NCI-H1930 (cell line): ENCODE measurements at regions not wholly inside any gene's neighbourhood (a gene's known extent, or its start where the extent isn't known, plus 50 kb on each side); places are given as distances from the start of the nearest gene placed in this dataset.
A peak's percentile ranks its signal among the peaks of the same experiment; 100 is the strongest.

Experiments used
- DNase-seq, 2 experiments: peaks; one replicate each; lab custom pipeline; 2025; lab: John Stamatoyannopoulos, UW

DNA sequence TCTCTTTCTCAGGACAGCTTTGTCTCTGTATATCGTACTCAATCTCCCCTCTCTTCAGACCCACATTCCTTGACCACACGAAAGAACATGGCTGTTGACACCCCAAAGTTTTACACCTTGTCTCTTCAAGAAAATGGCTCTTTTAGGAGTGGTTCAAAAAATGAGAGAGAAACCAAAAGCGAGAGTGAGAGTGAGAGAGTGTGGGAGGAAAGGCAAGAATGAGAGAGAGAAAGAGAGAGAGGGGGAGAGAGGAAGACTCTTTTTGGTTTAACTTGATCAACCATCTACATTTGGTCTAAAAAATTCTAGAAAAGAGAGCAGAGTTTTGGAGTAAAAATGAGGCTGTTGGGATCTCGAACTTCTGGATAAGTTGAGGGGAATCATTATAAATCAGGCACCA is 581.8 kb upstream of the WWC1 start:
- no peak for DNase-seq

DNA sequence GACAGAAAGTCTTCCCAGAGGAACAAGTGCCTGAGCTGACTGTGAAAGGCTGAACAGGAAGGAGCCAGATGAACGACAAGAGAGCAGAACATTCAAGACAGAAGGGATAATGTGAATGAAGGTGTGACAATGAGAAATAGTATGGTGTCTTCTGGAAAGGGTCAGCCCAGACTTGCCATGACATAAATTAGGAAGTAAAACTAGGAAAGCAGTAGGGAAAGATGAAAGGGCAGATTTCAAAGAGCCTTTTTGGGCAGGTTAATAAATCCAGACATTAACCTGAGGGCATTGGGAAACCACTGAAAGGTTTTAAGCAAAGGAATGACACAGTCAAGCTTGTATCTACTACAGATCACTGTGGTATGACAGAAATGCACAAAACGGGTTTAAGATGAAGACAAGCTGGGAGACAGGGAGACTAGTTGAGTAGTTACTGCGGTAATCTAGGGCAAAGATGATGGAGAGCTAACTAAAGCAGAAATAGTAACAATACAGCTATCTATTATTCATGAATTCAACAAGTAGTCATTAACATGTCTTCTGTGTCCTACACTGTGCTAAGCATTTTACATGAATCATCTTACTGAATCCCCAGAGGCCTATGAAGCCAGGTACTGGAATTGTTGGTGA is 580.9 kb upstream of the WWC1 start:
- DNase-seq, result no peak

DNA sequence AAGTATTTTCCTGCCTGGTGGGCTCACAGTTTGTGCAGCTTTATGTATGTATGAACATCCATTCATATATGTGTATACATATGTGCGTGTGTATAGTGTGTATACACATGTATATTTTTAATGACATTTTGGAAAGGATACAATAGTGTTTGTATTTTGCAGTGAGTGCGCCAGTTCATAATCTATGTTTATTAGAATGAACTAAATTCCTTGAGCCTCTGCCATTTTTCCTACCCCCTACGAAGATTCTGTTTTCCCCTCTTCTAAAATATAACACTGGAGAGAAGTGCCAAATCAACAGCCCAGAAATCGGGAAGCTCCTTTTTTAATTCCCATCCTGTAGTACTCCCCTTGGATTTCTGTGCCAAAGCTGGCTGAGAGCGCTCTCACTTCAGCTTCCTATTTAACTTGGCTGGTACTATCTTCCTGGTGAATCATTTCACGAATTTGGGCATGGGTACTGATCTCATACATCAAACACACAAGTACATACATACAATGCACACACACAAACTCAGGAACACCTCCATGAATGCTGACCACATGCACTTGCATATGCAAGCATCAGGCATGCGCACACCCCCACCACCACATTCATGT is 578.4 kb upstream of the WWC1 start:
- DNase-seq, result no peak

DNA sequence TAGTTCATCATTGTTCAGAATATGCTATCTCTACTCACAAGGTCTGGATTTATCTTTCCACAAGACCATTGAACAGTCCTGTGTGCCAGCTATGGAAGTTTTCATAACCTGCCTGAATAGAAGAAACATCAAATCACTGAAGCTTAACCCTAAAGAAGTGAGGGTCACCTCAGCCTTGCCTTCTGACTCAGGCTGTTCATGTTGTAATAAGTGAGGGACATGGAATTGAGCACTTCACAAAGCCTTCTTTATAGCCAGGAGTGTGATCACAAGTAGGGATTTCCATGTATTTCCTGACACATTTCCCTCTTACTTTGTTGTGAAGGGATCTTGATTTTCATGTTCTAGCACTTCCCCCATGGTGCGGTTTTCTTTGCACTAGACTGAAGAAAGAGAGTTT is 577.5 kb upstream of the WWC1 start:
- DNase-seq, result no peak

DNA sequence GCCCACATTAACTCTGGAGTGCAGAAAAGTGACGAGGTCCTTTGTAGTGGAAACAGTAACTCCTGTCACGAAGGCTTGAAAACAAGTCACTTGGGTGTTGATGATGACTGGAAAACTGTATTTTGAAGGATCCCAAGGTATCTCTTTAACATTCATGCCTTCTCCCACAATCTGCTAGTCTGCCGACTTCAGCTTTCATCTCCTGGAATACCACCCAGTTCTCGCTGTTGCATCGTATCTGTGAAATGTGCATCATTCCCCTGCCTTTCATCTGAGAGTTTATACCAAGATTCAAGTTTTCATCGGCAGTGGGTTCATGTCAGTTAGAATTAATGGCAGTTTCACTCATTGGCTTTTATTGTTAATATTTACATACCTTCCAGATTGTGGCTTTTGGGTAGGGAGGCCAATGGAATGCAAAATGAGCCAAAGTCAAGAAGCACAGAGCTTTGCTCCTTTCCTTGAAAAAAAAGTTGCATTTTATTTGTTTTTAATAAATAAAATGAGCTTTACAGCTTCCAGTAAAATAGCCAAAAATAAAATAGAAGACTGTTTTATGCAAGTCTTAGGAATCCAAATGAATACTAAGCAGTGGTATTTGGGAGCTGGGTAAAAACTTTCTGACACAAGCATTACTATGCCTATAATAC is 575.2 kb upstream of the WWC1 start:
- no peak for DNase-seq

DNA sequence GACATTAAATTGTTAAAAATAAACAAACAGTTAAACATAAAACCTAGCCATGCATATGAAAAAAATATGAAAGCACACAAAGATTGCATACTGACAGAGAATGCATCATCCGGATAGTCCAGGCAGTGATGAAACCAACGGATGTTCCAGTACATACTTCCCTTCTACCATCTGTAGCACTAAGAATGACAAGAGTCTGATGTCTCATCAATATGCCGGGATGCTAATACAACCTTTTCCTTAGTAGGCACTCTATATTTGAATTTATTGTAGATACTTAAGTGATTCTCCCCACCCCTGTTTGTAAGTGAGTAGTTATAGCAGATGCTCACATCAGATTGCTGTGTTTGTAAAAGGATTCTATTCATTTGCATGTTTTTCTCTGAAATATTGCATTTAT is 571.2 kb upstream of the WWC1 start:
- no peak for DNase-seq

DNA sequence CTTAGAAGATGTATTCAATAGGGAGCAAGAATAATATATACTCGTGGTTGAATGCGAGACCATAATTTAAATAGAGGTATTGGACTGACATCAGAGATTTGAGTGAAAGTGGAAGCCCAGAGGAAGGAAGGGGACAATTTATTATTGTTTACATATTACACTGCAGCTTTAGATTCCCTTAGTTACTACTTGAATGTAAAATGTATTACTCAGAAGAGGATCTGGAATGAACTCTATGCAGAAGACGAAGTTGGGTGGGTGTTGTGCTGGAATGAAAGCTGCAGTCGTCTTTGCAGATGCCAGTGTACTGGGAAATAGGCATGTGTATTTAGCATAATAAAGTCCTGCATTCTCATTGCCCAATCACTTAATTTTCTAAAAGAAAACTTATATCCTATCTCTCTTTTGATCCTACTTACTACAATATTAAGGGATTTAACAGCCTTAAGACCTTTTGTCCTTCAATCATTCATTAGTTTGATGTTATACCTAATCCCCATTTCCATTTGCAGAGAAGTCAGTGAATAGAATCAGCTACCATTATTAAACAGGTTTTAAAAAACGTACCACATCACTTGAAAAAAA is 570.7 kb upstream of the WWC1 start:
- no peak for DNase-seq

DNA sequence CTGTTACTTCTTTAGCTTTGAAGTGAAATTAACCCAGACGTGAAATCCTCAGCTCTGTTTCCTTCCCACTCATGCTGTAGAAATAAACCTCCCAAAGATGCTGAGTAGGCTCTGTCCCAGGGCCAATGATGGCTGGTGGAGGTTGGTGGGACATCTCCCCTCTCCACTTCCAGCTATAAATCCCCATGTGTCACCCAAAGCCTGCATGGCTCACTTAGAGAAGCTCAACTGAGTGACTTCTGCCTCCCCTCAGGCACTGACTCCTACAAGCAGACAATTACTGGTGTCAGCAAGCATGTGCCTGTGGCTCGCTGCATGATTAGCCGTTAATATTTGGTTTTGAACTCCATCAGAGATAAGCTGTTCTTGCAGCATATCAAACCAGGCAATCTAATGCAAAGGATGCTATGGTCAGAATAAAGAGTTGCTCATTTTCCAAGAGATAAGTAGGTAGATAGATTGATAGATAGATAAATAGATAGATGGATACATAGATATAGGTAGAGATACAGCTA is 569.5 kb upstream of the WWC1 start:
- no peak for DNase-seq

DNA sequence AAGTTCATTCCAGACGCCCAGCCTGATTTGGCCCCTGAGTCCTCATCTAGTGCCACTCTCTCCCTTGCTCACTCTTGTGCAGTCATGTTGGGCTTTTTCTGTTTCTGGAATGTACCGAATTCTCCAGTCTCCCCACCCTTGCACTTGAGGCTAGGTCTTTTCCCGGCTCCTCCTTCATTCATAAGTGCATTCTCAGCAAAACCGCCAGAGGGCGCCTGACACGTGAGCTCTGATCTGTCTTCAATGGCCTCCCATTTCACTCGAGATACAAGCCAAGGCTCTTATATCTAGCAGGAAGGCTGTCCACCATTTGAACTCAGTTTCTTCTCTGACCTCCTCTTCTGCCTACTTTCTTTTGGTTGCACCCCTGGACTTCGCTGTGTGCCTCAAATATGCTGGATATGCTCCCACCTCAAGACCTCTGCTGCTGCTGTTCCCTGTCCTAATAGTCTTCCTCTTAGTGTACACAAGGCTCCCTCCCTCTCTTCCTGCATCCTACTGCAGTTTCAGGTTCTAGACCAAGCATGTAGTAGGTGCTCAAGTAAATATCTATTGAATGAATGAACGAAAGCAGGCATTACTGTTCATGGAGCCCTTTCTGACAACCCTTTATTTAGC is 568.1 kb upstream of the WWC1 start:
- peak; percentile 7 to 12 for DNase-seq

DNA sequence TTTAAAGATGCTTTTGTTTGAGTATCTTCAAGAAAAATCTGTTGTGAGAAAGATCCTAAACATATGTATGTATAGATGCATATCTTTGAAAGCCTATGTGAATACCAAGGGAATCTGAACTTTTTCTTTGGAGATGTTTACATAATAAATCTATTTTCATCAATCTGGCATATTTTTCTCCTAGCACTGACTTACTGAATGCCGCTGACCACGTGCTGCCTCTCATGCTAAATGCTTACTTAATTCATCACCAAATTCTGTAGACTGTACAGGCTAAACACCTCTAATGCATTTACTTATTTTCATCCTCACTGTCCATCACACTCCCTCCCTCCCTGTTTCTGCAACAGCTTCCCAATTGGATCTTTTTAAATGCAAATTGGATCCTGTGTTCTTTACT is 566.2 kb upstream of the WWC1 start:
- no peak for DNase-seq

DNA sequence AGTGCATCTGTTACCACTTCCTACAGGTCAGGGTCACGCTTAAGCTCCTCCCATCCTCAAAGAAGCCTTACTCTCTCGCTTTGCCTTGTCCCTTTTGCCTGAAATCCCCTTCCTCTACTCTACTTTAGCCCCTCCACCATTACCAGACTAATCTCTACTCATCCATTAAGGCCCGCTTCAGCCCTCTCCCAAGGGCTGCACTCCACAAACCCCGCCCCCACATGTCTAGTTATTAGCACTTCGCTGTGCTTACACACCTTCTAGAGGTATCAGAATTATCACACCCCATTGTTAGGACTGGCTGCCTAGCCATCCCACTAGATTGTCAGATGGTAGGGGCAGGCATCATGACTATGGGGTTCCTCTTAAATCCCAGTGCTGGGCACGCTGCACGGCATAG is 565.7 kb upstream of the WWC1 start:
- no peak for DNase-seq

DNA sequence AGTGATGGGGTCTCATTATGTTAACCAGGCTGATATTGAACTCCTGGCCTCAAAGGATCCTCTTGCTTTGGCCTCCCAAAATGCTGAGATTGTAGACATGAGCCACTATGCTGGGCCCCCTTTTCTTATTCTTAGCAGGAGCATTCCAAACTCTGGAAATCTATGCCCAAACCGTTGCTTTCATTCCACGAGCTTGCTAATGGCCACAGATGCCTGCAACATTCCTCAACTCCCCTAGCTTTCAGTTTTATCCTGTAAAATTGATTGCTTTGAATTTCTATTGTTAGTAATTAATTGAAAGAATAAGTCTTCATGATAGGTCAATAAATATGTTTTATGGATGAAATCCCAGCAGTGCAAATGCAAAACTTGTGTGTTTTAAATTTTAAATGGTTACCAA is 564.8 kb upstream of the WWC1 start:
- no peak for DNase-seq

DNA sequence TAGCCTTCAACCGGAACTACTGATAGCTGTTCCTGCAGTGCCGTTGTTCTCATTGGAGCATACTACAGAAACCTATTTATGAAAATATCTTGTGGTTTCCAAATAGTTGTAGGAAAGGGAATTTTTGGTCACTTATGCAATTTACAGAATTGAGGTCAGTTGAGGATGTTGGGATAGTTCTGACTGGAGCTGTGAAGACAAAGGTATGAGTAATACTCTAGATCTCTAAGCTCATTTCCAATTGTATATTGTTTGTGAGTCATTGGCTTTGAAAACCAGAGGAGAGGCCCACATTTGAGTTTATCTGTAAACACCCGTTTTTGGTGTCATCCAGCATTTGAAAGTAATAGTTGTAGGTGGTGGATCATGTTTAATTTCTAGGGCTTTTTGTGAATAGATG is 561.3 kb upstream of the WWC1 start:
- no peak for DNase-seq

DNA sequence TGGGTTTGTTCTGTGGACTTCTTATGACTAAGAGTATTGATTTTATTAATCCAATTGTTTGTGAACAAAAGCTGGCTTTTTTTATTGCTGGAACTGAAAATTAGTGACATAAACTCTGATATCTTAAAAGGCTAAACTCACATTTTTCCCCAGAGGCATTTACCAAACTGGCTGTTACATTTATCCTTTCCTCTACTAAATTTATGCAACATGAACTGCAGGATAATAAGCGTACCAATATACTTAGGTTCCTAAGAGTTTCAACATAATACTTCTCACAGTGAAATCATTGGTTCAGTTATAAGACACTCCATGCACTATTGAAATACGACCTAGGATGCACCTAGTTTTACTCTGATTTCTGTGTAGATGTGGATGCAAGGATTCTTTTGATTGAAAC is 560.8 kb upstream of the WWC1 start:
- no peak for DNase-seq

DNA sequence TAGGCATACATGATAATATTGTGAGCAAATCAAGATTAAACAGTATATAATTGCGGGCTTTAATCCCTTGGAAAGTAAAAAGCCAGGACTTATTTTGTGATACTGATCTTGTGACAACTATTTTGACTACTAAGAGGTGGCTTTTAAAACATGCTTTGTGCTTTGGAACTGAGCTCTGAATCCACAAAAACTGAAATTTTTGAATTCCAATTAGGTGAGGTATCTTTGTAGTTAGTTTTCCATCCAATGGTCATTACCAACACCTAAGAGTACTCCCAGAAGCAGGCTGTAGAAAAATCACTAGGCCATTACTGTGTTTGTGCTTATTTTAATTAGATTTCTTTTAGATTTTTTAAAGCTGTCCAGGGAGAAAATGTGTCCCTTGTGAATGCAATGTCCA is 559.5 kb upstream of the WWC1 start:
- no peak for DNase-seq

DNA sequence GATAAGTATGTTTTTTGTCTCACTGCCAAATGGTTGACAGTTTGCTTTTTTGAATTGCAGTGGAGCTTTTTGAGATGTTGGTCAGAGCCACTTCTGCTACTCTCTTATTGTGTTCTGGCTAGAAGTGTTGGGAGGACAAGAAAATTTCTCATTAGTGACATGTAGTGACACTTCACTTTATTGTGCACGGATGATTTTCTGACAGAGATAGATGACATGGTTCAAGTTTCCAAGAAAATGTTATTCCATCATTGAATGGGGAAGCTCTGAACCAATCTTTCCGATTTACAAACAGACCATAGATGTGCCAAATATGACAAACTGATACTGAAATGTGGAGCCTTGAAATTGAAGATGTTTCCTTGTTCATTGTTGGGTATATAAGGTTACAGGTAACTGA is 558.9 kb upstream of the WWC1 start:
- DNase-seq, result no peak

DNA sequence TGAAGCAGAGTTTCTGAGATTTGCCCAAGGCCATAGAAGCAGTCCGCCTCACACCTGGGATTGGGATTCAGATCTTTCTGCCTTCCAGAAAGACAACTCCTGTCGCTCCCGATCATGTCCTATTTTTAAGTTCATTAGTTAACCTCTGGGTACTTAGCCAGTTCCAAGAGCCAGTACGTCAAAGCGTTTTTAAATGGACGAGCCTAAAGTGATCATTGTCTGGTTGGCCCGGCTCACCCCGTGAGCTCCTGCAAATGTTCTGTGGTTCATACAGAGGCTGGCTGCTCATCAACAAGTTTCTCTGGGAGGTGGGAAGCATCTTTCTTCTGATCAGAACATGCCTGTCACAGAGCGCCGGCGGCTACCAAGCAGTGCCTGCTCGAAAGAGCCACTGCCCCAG is 554.5 kb upstream of the WWC1 start:
- DNase-seq, result no peak

DNA sequence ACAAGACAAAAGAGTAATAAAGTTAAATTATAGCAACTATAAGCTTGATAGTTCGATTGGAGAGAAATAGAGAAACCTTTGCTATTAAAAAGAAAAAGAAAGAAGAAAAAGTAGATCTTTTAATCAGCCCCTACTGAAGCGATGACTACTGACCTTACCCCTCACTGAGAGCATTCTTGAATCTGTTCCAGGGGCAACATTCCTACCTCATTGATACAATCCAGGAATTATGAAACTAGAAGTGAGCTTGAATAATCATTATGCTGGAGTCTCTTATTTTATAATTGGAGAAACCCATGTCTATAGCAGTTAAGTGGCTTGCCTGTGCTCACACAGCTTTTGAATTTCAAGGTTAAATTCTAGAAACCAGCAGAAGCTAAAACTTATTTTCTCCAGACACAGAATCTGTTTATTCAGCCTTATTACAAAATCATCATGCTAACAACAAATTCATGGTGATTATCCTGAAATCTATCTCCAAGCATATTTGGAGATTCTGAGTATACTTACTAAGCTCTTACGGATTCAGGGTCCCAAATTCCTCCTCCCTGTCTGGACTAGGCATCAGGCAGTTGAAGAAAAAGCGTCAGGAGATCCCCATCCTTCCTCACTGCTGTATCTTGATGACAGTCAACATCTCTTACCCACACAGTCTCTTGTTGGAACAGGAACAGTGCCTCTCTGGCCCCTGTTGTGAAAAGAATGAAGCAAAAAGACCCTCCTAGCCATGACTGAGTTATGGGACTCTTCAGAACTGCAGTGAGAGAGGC is 547.6 kb upstream of the WWC1 start:
- DNase-seq, result no peak

DNA sequence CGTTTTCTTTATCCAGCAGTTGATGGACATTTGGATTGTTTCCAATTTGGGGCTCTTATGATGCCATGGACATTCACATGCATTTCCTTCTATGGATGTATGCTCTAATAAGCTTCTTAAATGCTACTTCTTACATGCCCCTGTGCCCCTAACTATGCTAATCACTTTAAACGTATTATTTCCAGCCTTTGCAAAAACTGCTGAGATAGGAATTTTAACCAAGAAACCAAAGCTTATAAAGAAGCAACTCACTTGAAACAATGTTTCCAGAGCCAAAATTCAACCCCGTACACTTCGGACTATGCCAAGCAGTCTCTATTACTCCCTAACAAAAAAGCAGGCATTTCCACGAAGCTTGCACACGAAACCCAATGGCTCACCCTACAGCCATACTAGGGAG is 545.6 kb upstream of the WWC1 start:
- no peak for DNase-seq

DNA sequence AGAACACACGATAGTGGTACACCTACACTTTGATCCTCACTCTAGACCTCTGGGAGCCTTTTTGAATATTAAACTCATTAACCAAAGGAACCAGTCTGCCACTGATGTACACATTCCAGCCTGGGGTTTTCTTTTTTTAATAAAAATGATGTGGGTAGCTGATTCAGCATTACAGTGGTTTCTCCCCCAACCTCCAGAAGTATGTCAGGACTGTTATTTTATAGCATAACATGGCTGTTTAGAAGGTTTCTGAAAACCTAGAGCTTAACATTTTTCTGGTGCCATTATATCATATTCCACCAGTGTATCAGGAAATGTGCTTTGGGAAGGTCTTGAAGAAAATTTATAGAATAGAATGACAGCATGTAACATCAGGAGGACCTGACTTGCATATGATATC is 540.9 kb upstream of the WWC1 start:
- no peak for DNase-seq

DNA sequence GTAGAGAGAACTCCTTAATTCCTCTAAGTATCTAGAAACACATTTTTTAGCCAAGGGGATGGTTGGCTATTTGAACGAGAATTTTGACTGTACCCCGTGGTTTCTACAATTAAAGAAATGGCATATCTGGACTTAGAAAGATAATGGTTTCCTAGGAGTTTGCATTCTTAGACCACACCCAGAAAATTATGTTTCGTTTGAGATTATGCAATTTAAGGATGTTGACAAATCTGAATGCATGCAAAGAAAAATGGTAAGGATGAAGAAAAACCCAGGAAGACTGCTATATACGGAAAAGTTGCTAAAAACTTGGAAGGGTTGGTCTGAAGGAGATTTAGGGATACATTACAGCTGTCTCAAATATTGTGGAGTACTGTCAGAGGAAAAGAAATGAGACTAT is 538.5 kb upstream of the WWC1 start:
- no peak for DNase-seq
